ENCODE measurements at regions not wholly inside any gene's neighbourhood (a gene's known extent, or its start where the extent isn't known, plus 50 kb on each side); places are given as distances from the start of the nearest gene placed in this dataset.

DNA sequence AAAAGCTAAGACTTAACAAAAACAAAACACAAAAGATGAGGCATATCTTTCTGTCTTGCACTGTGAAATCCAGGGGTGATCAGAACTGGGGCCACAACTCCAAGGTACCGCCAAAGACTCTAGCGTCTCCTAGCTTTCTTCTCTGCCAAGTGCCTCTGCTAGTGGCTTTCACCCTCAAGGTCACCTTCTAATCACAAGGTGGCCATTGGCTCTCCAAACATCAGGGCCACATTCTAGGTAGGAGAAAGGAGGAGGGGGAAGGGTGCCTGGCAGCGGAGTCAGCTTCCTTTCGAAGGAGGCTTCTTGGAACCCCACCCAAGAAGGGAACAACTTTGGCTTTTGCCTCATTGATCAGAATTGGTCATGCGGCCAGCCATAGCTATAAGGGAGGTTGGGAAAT lies 168.8 kb upstream of the SMAD3 start:
- H3K4me3 ChIP-seq (replicated peaks; ENCODE audit: low read depth, low read length) = no peak overlapping the region
- DNase-seq (ENCODE audit: extremely low read depth, low read depth) = no peak
- TF ChIP-seq, protein P1, sequence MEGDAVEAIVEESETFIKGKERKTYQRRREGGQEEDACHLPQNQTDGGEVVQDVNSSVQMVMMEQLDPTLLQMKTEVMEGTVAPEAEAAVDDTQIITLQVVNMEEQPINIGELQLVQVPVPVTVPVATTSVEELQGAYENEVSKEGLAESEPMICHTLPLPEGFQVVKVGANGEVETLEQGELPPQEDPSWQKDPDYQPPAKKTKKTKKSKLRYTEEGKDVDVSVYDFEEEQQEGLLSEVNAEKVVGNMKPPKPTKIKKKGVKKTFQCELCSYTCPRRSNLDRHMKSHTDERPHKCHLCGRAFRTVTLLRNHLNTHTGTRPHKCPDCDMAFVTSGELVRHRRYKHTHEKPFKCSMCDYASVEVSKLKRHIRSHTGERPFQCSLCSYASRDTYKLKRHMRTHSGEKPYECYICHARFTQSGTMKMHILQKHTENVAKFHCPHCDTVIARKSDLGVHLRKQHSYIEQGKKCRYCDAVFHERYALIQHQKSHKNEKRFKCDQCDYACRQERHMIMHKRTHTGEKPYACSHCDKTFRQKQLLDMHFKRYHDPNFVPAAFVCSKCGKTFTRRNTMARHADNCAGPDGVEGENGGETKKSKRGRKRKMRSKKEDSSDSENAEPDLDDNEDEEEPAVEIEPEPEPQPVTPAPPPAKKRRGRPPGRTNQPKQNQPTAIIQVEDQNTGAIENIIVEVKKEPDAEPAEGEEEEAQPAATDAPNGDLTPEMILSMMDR (IDR thresholded peaks at IDR 0.05; ENCODE audit: low read depth, low read length, missing control alignments) = no peak

GRCh38 chr15:66897416-66897815 lies 168.0 kb upstream of the SMAD3 start:
- no peak overlapping the region for H3K4me3 ChIP-seq (replicated peaks; ENCODE audit: low read depth, low read length)
- TF ChIP-seq, protein P1 (IDR thresholded peaks at IDR 0.05; ENCODE audit: low read depth, low read length, missing control alignments) = no peak
- no peak for DNase-seq (ENCODE audit: extremely low read depth, low read depth)

GRCh38 chr15:66897971-66898370 lies 167.4 kb upstream of the SMAD3 start:
- no peak for DNase-seq (ENCODE audit: extremely low read depth, low read depth)
- TF ChIP-seq, protein P1 (IDR thresholded peaks at IDR 0.05; ENCODE audit: low read depth, low read length, missing control alignments) = no peak
- H3K4me3 ChIP-seq (replicated peaks; ENCODE audit: low read depth, low read length) = no peak overlapping the region

GRCh38 chr15:66898656-66899386 lies 166.6 kb upstream of the SMAD3 start:
- DNase-seq (ENCODE audit: extremely low read depth, low read depth) = no peak
- no peak overlapping the region for H3K4me3 ChIP-seq (replicated peaks; ENCODE audit: low read depth, low read length)
- TF ChIP-seq, protein P1 (IDR thresholded peaks at IDR 0.05; ENCODE audit: low read depth, low read length, missing control alignments) = no peak

DNA sequence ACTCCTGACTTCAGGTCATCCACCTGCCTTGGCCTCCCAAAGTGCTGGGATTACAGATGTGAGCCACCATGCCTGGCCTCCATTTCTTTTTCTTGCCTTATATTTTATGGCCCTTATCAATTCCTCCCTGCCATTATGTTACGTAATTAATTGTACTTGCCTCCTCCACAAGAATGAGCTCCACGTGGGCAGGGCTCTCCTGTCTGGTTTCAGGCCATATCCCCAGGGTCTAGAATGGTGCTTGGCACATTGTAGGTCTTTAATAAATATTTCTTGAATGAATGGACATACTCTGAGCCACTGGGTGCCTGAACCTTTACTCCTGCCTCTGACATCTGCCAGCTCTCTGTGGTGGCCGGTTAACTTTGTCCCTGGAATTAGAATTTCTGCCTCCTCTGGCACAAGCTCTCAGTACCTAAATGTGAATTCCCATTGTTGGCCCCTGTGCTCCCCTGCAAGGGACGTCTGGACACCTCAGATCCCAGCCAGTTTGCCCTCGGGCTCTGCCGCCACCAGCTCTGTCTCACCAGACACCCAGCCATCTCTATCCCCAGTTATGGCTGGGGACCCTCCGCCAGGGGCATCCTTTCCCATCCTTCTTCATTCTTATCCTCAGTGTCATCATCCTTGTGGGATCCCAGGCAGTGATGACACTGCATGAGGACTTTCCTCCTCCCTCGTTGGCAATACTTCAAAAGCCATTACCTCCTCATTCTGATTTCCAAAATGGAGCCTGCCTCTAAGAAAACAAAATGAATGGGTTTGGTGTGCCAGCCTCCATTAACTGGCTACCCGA lies 165.6 kb upstream of the SMAD3 start:
- no peak overlapping the region for H3K4me3 ChIP-seq (replicated peaks; ENCODE audit: low read depth, low read length)
- TF ChIP-seq, protein P1 (IDR thresholded peaks at IDR 0.05; ENCODE audit: low read depth, low read length, missing control alignments) = no peak
- DNase-seq (ENCODE audit: extremely low read depth, low read depth) = no peak

GRCh38 chr15:66900586-66901310 lies 164.7 kb upstream of the SMAD3 start:
- TF ChIP-seq, protein P1 (IDR thresholded peaks at IDR 0.05; ENCODE audit: low read depth, low read length, missing control alignments) = no peak
- H3K4me3 ChIP-seq (replicated peaks; ENCODE audit: low read depth, low read length) = no peak overlapping the region
- DNase-seq (ENCODE audit: extremely low read depth, low read depth) = no peak
